PC-3 (cell line): ENCODE measurements at regions not wholly inside any gene's neighbourhood (a gene's known extent, or its start where the extent isn't known, plus 50 kb on each side); places are given as distances from the start of the nearest gene placed in this dataset.

Source experiments
- CTCF ChIP-seq: fragments of 300-600 bp; sonication (generic); conservative IDR thresholded peaks from 2 replicates; pipeline ENCODE4 v1.5.1; 2017; ENCODE audit warnings: antibody characterized with exemption, low read depth, mild to moderate bottlenecking, low read length
- EZH2phosphoT487 ChIP-seq: fragments of 300-600 bp; sonication (generic); IDR thresholded peaks from 2 replicates; pipeline ENCODE4 v1.6.1; 2018; ENCODE audit warnings: mild to moderate bottlenecking, antibody characterized with exemption, low read length, borderline replicate concordance

- TF ChIP-seq CTCF (no peak), EZH2phosphoT487 (no peak)
Observed at GRCh38 chr7:86282014-86282682, 361.6 kb upstream of the GRM3 start.
